HL-60 (cell line): ENCODE measurements at regions not wholly inside any gene's neighbourhood (a gene's known extent, or its start where the extent isn't known, plus 50 kb on each side); places are given as distances from the start of the nearest gene placed in this dataset.

Source experiments
- POLR2AphosphoS5 ChIP-seq: IDR thresholded peaks from 2 replicates; pipeline ENCODE4 v1.6.1; 2012; ENCODE audit warnings: low read depth
- TF ChIP-seq, protein P1 (sequence below): IDR thresholded peaks from one replicate; pipeline ENCODE4 v1.5.1; 2011; ENCODE audit warnings: low read length, control low read depth, inconsistent platforms; ENCODE audit not compliant: insufficient read depth

- TF ChIP-seq POLR2AphosphoS5 = no peak
- TF ChIP-seq, protein P1, sequence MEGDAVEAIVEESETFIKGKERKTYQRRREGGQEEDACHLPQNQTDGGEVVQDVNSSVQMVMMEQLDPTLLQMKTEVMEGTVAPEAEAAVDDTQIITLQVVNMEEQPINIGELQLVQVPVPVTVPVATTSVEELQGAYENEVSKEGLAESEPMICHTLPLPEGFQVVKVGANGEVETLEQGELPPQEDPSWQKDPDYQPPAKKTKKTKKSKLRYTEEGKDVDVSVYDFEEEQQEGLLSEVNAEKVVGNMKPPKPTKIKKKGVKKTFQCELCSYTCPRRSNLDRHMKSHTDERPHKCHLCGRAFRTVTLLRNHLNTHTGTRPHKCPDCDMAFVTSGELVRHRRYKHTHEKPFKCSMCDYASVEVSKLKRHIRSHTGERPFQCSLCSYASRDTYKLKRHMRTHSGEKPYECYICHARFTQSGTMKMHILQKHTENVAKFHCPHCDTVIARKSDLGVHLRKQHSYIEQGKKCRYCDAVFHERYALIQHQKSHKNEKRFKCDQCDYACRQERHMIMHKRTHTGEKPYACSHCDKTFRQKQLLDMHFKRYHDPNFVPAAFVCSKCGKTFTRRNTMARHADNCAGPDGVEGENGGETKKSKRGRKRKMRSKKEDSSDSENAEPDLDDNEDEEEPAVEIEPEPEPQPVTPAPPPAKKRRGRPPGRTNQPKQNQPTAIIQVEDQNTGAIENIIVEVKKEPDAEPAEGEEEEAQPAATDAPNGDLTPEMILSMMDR = no peak
These were observed 1043.6 kb downstream of the DIPK2A start for GRCh38 chr3:145015253-145015652.
